ENCODE measurements at regions not wholly inside any gene's neighbourhood (a gene's known extent, or its start where the extent isn't known, plus 50 kb on each side); places are given as distances from the start of the nearest gene placed in this dataset.

- no peak for TF ChIP-seq CTCF (IDR thresholded peaks at IDR 0.05 in 2 of 3, conservative IDR thresholded peaks at IDR 0.05 in 1 of 3; ENCODE audit: borderline replicate concordance in 1 of 3, insufficient read depth in 1 of 3, low read depth in 2 of 3, low read length in 2 of 3)
- TF ChIP-seq REST (IDR thresholded peaks at IDR 0.05; ENCODE audit: low read depth): no peak
- no peak for TF ChIP-seq EZH2 (IDR thresholded peaks at IDR 0.05)
- no peak for TF ChIP-seq POLR2AphosphoS5 (IDR thresholded peaks at IDR 0.05; ENCODE audit: low read depth, low read length)
- TF ChIP-seq SP1 (IDR thresholded peaks at IDR 0.05; ENCODE audit: low read depth): no peak
- no peak for TF ChIP-seq ATF3 (IDR thresholded peaks at IDR 0.05)
- TF ChIP-seq ZFX (IDR thresholded peaks at IDR 0.05): no peak
- TF ChIP-seq POLR2A (IDR thresholded peaks at IDR 0.05; ENCODE audit: borderline replicate concordance, extremely low read depth, insufficient read depth, insufficient read length): no peak
- no peak for TF ChIP-seq ELF1 (IDR thresholded peaks at IDR 0.05; ENCODE audit: borderline replicate concordance, low read depth)
- TF ChIP-seq TCF7L2 (IDR thresholded peaks at IDR 0.05; ENCODE audit: borderline replicate concordance, extremely low read depth, insufficient read depth, insufficient read length): no peak
- TF ChIP-seq CBX3 (IDR thresholded peaks at IDR 0.05; ENCODE audit: low read depth): no peak
- no peak for TF ChIP-seq RAD21 (IDR thresholded peaks at IDR 0.05; ENCODE audit: low read depth)
- no peak for TF ChIP-seq SIN3A (IDR thresholded peaks at IDR 0.05; ENCODE audit: low read depth)
- TF ChIP-seq CEBPB (IDR thresholded peaks at IDR 0.05; ENCODE audit: low read depth): no peak
Observed at GRCh38 chr10:113983552-113983951, 60.1 kb upstream of the ADRB1 start.
